Chondrocyte (in vitro differentiated cells): ENCODE measurements at regions not wholly inside any gene's neighbourhood (a gene's known extent, or its start where the extent isn't known, plus 50 kb on each side); places are given as distances from the start of the nearest gene placed in this dataset.
A peak's percentile ranks its signal among the peaks of the same experiment; 100 is the strongest.

Source experiments
- DNase-seq: peaks from one replicate; pipeline ENCODE4 v3.0.0; 2021; ENCODE audit warnings: mixed read lengths, low spot score
- H3K27ac Mint-ChIP-seq: one replicate; pipeline ENCODE4 v1.8.0; 2021; ENCODE audit warnings: mild to moderate bottlenecking, moderate library complexity, mixed read lengths; ENCODE audit not compliant: unreplicated experiment
- H3K27me3 Mint-ChIP-seq: 2 replicates; pipeline ENCODE4 v1.8.0; 2021; ENCODE audit warnings: low read depth, mixed read lengths
- H3K36me3 Mint-ChIP-seq: 2 replicates; pipeline ENCODE4 v1.8.0; 2021; ENCODE audit warnings: low read depth, mixed read lengths
- H3K4me1 Mint-ChIP-seq: 2 replicates; pipeline ENCODE4 v1.8.0; 2021; ENCODE audit warnings: low read depth, mild to moderate bottlenecking, mixed read lengths
- H3K4me3 Mint-ChIP-seq: one replicate; pipeline ENCODE4 v1.8.0; 2021; ENCODE audit warnings: mild to moderate bottlenecking, moderate library complexity, mixed read lengths; ENCODE audit not compliant: unreplicated experiment
- H3K9me3 Mint-ChIP-seq: 2 replicates; pipeline ENCODE4 v1.8.0; 2021; ENCODE audit warnings: low read depth, mixed read lengths
- CTCF ChIP-seq: fragments of 200-600 bp; sonication (generic); IDR thresholded peaks from 2 replicates; pipeline ENCODE4 v1.5.0; 2021; ENCODE audit warnings: antibody characterized with exemption, mild to moderate bottlenecking, moderate library complexity

GRCh38 chr22:49040111-49040510 is 787.6 kb downstream of the BRD1 start:
- no peak for TF ChIP-seq CTCF
- DNase-seq: peak; percentile 72
- no peak overlapping the region for H3K4me3 Mint-ChIP-seq
- H3K9me3 Mint-ChIP-seq: no peaks in the 10 kb centered on the region
- no peaks in the 10 kb centered on the region for H3K36me3 Mint-ChIP-seq
- peaks cover 14% of the 10 kb centered on the region for H3K27me3 Mint-ChIP-seq
- no peaks in the 10 kb centered on the region for H3K4me1 Mint-ChIP-seq
- no peak overlapping the region for H3K27ac Mint-ChIP-seq

- Mint-ChIP-seq H3K9me3 (no peaks in the 10 kb centered on the region), H3K36me3 (no peaks in the 10 kb centered on the region), H3K27me3 (peaks cover 11% of the 10 kb centered on the region), H3K4me3 (no peak overlapping the region), H3K4me1 (no peaks in the 10 kb centered on the region), H3K27ac (no peak overlapping the region)
- no peak for TF ChIP-seq CTCF
- DNase-seq: peak; percentile 20
These were observed 788.0 kb downstream of the BRD1 start for GRCh38 chr22:49039625-49040024.

GRCh38 chr22:49037701-49038245 is 789.9 kb downstream of the BRD1 start:
- Mint-ChIP-seq H3K4me3 (no peak overlapping the region), H3K9me3 (no peaks in the 10 kb centered on the region), H3K27ac (no peak overlapping the region), H3K36me3 (no peaks in the 10 kb centered on the region), H3K4me1 (no peaks in the 10 kb centered on the region), H3K27me3 (peaks cover 19% of the 10 kb centered on the region)
- peak; percentile 53 for DNase-seq
- TF ChIP-seq CTCF: no peak

GRCh38 chr22:49036513-49036912 is 791.2 kb downstream of the BRD1 start:
- Mint-ChIP-seq H3K27ac (no peak overlapping the region), H3K36me3 (no peaks in the 10 kb centered on the region), H3K4me3 (no peak overlapping the region), H3K27me3 (peaks cover 26% of the 10 kb centered on the region), H3K4me1 (no peaks in the 10 kb centered on the region), H3K9me3 (no peaks in the 10 kb centered on the region)
- peak; percentile 11 for DNase-seq
- TF ChIP-seq CTCF: no peak

- no peaks in the 10 kb centered on the region for H3K36me3 Mint-ChIP-seq
- H3K4me1 Mint-ChIP-seq: no peaks in the 10 kb centered on the region
- no peak overlapping the region for H3K4me3 Mint-ChIP-seq
- no peaks in the 10 kb centered on the region for H3K9me3 Mint-ChIP-seq
- H3K27me3 Mint-ChIP-seq: peaks cover 26% of the 10 kb centered on the region
- TF ChIP-seq CTCF: no peak
- no peak overlapping the region for H3K27ac Mint-ChIP-seq
- DNase-seq: peak; percentile 87
These were observed 791.7 kb downstream of the BRD1 start for GRCh38 chr22:49035818-49036457.
